WTC11 (cell line): ENCODE measurements at regions not wholly inside any gene's neighbourhood (a gene's known extent, or its start where the extent isn't known, plus 50 kb on each side); places are given as distances from the start of the nearest gene placed in this dataset.

ENCODE experiments used
- ATAC-seq: fragments of 200-7000 bp; cut with Tn5 transposase; 2 replicates; pipeline ENCODE4 v1.10.0; 2021; ENCODE audit warnings: mild to moderate bottlenecking, moderate library complexity
- CTCF ChIA-PET: fragments of 300-600 bp; sonication (Branson Sonifier 250); formaldehyde crosslinking; loops from one replicate; lab custom pipeline; 2021; ENCODE audit warnings: antibody characterized with exemption; lab: Charles Lee
- POLR2A ChIA-PET: fragments of 350-600 bp; sonication (Branson Sonifier 250); formaldehyde crosslinking; loops from one replicate; lab custom pipeline; 2021; ENCODE audit warnings: antibody characterized with exemption; lab: Charles Lee
- DNase-seq: peaks from one replicate; pipeline ENCODE4 v3.0.0; 2021; ENCODE audit warnings: low spot score
- H3K27ac Mint-ChIP-seq: 2 replicates; pipeline ENCODE4 v1.8.0; 2021; ENCODE audit warnings: mixed read lengths
- H3K27me3 Mint-ChIP-seq: 2 replicates; pipeline ENCODE4 v1.8.0; 2021; ENCODE audit warnings: low read depth, mild to moderate bottlenecking, moderate library complexity, mixed read lengths
- H3K36me3 Mint-ChIP-seq: 2 replicates; pipeline ENCODE4 v1.8.0; 2021; ENCODE audit warnings: mixed read lengths
- H3K4me1 Mint-ChIP-seq: 2 replicates; pipeline ENCODE4 v1.8.0; 2022; ENCODE audit warnings: mixed read lengths
- H3K4me3 Mint-ChIP-seq: 2 replicates; pipeline ENCODE4 v1.8.0; 2021; ENCODE audit warnings: mild to moderate bottlenecking, moderate library complexity, mixed read lengths
- H3K9me3 Mint-ChIP-seq: 2 replicates; pipeline ENCODE4 v1.8.0; 2021; ENCODE audit warnings: mixed read lengths
- ATF1 ChIP-seq: sonication (generic); formaldehyde crosslinking; IDR thresholded peaks from 2 replicates; pipeline ENCODE4 v1.8.1; 2023; ENCODE audit warnings: mild to moderate bottlenecking, moderate library complexity, missing genetic modification reagents
- CREM ChIP-seq: sonication (generic); formaldehyde crosslinking; IDR thresholded peaks from 2 replicates; pipeline ENCODE4 v1.8.1; 2022; ENCODE audit warnings: mild to moderate bottlenecking, missing genetic modification reagents, moderate library complexity
- ELF4 ChIP-seq: sonication (generic); formaldehyde crosslinking; IDR thresholded peaks from 2 replicates; pipeline ENCODE4 v1.8.1; 2022; ENCODE audit warnings: low read depth, mild to moderate bottlenecking, moderate library complexity, missing genetic modification reagents
- EMX1 ChIP-seq: fragments of 250-450 bp; sonication (Bioruptor Pico); IDR thresholded peaks from 2 replicates; pipeline ENCODE4 v1.8.0; 2021; ENCODE audit warnings: mild to moderate bottlenecking
- ESRRA ChIP-seq: sonication (generic); formaldehyde crosslinking; IDR thresholded peaks from 2 replicates; pipeline ENCODE4 v1.8.1; 2022; ENCODE audit warnings: mild to moderate bottlenecking, missing genetic modification reagents, borderline replicate concordance
- IRF2 ChIP-seq: sonication (generic); formaldehyde crosslinking; IDR thresholded peaks from 2 replicates; pipeline ENCODE4 v1.8.0; 2022; ENCODE audit warnings: low read depth, missing genetic modification reagents, borderline replicate concordance
- JAZF1 ChIP-seq: fragments of 250-450 bp; sonication (Bioruptor Pico); IDR thresholded peaks from 2 replicates; pipeline ENCODE4 v1.9.0; 2021; ENCODE audit warnings: moderate library complexity, mild to moderate bottlenecking, inconsistent platforms
- MYBL2 ChIP-seq: sonication (generic); formaldehyde crosslinking; IDR thresholded peaks from 2 replicates; pipeline ENCODE4 v1.8.1; 2023; ENCODE audit warnings: mild to moderate bottlenecking, moderate library complexity, missing genetic modification reagents
- SMAD3 ChIP-seq: sonication (generic); formaldehyde crosslinking; IDR thresholded peaks from 2 replicates; pipeline ENCODE4 v1.8.0; 2022; ENCODE audit warnings: missing genetic modification reagents, mild to moderate bottlenecking, borderline replicate concordance
- SMAD4 ChIP-seq: sonication (generic); formaldehyde crosslinking; IDR thresholded peaks from 2 replicates; pipeline ENCODE4 v1.8.0; 2022; ENCODE audit warnings: mild to moderate bottlenecking, missing genetic modification reagents
- SP1 ChIP-seq: sonication (generic); formaldehyde crosslinking; conservative IDR thresholded peaks from 2 replicates; pipeline ENCODE4 v1.8.1; 2022; ENCODE audit warnings: missing genetic modification reagents
- TEAD4 ChIP-seq: sonication (generic); formaldehyde crosslinking; IDR thresholded peaks from 2 replicates; pipeline ENCODE4 v1.8.0; 2022; ENCODE audit warnings: mild to moderate bottlenecking, missing genetic modification reagents
- TF ChIP-seq, protein P1 (sequence below): sonication (generic); formaldehyde crosslinking; IDR thresholded peaks from 2 replicates; pipeline ENCODE4 v1.8.1; 2022; ENCODE audit warnings: missing genetic modification reagents, borderline replicate concordance
- TF ChIP-seq, protein P2 (sequence below): sonication (generic); formaldehyde crosslinking; IDR thresholded peaks from 2 replicates; pipeline ENCODE4 v1.8.0; 2023; ENCODE audit warnings: missing genetic modification reagents, mild to moderate bottlenecking, borderline replicate concordance
- TF ChIP-seq, protein P3 (sequence below): sonication (generic); formaldehyde crosslinking; IDR thresholded peaks from 2 replicates; pipeline ENCODE4 v1.8.1; 2023; ENCODE audit warnings: mild to moderate bottlenecking, missing genetic modification reagents, moderate library complexity
- TF ChIP-seq, protein P4 (sequence below): fragments of 250-450 bp; sonication (Bioruptor Pico); conservative IDR thresholded peaks from 2 replicates; pipeline ENCODE4 v1.9.0; 2021; ENCODE audit warnings: mild to moderate bottlenecking
- TF ChIP-seq, protein P5 (sequence below): sonication (generic); formaldehyde crosslinking; IDR thresholded peaks from 2 replicates; pipeline ENCODE4 v1.8.0; 2023; ENCODE audit warnings: missing genetic modification reagents
- TF ChIP-seq, protein P6 (sequence below): sonication (generic); formaldehyde crosslinking; IDR thresholded peaks from 2 replicates; pipeline ENCODE4 v1.8.0; 2022; ENCODE audit warnings: mild to moderate bottlenecking, missing genetic modification reagents

DNA sequence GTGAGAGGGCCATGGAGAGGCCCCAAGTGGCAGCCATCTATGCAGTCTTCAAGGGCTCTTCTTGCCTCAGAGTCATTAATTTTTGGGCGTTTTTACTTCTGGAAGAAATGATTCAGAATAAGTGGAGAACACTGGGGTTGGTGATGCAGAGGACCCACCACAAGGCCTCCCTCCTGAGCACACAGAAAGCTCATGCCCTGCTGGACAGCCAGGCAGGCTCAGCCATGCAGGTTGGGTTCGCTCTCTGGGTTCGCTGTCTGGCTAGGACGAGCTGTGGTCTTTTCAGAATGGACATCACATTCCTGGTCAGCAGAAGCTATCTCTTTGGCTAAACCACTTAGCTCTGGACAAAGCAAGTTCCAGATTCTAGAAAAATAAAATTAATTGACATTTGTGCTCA, 480.8 kb downstream of the RPS24 start:
- Mint-ChIP-seq H3K36me3 (no peaks in the 10 kb centered on the region), H3K27ac (no peak overlapping the region), H3K4me3 (no peak overlapping the region), H3K27me3 (no peaks in the 10 kb centered on the region; the same call in 1 of the 2 replicates), H3K9me3 (no peaks in the 10 kb centered on the region), H3K4me1 (no peaks in the 10 kb centered on the region)
- DNase-seq = no peak
- no peak for TF ChIP-seq ATF1 (CRISPR knock-in tag)
- TF ChIP-seq, protein P1, sequence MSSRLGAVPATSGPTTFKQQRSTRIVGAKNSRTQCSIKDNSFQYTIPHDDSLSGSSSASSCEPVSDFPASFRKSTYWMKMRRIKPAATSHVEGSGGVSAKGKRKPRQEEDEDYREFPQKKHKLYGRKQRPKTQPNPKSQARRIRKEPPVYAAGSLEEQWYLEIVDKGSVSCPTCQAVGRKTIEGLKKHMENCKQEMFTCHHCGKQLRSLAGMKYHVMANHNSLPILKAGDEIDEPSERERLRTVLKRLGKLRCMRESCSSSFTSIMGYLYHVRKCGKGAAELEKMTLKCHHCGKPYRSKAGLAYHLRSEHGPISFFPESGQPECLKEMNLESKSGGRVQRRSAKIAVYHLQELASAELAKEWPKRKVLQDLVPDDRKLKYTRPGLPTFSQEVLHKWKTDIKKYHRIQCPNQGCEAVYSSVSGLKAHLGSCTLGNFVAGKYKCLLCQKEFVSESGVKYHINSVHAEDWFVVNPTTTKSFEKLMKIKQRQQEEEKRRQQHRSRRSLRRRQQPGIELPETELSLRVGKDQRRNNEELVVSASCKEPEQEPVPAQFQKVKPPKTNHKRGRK (CRISPR knock-in tag) = no peak
- TF ChIP-seq EMX1 (CRISPR knock-in tag) = no peak
- TF ChIP-seq SMAD4 (CRISPR knock-in tag) = no peak
- TF ChIP-seq, protein P2, sequence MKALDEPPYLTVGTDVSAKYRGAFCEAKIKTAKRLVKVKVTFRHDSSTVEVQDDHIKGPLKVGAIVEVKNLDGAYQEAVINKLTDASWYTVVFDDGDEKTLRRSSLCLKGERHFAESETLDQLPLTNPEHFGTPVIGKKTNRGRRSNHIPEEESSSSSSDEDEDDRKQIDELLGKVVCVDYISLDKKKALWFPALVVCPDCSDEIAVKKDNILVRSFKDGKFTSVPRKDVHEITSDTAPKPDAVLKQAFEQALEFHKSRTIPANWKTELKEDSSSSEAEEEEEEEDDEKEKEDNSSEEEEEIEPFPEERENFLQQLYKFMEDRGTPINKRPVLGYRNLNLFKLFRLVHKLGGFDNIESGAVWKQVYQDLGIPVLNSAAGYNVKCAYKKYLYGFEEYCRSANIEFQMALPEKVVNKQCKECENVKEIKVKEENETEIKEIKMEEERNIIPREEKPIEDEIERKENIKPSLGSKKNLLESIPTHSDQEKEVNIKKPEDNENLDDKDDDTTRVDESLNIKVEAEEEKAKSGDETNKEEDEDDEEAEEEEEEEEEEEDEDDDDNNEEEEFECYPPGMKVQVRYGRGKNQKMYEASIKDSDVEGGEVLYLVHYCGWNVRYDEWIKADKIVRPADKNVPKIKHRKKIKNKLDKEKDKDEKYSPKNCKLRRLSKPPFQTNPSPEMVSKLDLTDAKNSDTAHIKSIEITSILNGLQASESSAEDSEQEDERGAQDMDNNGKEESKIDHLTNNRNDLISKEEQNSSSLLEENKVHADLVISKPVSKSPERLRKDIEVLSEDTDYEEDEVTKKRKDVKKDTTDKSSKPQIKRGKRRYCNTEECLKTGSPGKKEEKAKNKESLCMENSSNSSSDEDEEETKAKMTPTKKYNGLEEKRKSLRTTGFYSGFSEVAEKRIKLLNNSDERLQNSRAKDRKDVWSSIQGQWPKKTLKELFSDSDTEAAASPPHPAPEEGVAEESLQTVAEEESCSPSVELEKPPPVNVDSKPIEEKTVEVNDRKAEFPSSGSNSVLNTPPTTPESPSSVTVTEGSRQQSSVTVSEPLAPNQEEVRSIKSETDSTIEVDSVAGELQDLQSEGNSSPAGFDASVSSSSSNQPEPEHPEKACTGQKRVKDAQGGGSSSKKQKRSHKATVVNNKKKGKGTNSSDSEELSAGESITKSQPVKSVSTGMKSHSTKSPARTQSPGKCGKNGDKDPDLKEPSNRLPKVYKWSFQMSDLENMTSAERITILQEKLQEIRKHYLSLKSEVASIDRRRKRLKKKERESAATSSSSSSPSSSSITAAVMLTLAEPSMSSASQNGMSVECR (CRISPR knock-in tag) = no peak
- TF ChIP-seq, protein P3, sequence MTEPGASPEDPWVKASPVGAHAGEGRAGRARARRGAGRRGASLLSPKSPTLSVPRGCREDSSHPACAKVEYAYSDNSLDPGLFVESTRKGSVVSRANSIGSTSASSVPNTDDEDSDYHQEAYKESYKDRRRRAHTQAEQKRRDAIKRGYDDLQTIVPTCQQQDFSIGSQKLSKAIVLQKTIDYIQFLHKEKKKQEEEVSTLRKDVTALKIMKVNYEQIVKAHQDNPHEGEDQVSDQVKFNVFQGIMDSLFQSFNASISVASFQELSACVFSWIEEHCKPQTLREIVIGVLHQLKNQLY (CRISPR knock-in tag) = no peak
- TF ChIP-seq JAZF1 (CRISPR knock-in tag) = no peak
- TF ChIP-seq, protein P4, sequence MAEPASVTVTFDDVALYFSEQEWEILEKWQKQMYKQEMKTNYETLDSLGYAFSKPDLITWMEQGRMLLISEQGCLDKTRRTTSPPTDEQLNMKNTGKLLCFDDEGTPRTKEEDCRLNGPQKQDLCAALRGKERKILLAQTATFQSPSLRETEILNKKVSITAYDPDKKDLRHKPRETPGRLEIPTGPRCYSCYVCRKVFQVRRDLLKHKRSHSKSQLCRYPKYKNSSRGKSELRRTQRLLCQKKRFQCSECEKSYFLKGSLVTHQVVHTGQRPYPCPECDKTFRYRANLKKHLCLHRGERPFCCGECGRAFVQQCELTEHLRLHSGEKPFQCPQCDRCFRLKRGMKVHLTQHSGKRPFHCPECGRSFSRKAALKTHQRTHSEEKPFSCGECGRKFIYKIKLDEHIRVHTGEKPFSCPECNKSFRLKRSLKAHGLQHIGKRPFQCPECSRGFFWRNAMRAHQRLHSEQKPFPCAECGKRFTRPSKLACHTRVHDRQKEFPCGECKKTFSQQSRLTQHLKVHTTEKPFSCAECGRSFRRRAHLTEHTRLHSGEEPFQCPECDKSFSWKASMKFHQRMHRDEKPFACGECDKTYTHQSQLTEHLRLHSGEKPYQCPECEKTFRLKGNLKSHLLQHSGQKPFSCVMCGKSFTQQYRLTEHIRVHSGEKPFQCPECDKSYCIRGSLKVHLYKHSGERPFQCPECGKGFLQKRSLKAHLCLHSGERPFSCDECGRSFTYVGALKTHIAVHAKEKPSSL (CRISPR knock-in tag) = no peak
- TF ChIP-seq, protein P5, sequence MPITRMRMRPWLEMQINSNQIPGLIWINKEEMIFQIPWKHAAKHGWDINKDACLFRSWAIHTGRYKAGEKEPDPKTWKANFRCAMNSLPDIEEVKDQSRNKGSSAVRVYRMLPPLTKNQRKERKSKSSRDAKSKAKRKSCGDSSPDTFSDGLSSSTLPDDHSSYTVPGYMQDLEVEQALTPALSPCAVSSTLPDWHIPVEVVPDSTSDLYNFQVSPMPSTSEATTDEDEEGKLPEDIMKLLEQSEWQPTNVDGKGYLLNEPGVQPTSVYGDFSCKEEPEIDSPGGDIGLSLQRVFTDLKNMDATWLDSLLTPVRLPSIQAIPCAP (CRISPR knock-in tag) = no peak
- no peak for TF ChIP-seq SP1 (CRISPR knock-in tag)
- TF ChIP-seq ELF4 (CRISPR knock-in tag) = no peak
- TF ChIP-seq IRF2 (CRISPR knock-in tag) = no peak
- TF ChIP-seq CREM (CRISPR knock-in tag) = no peak
- no peak for TF ChIP-seq MYBL2 (CRISPR knock-in tag)
- TF ChIP-seq ESRRA (CRISPR knock-in tag) = no peak
- TF ChIP-seq SMAD3 (CRISPR knock-in tag) = no peak
- TF ChIP-seq TEAD4 (CRISPR knock-in tag) = no peak
- TF ChIP-seq, protein P6, sequence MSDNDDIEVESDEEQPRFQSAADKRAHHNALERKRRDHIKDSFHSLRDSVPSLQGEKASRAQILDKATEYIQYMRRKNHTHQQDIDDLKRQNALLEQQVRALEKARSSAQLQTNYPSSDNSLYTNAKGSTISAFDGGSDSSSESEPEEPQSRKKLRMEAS (CRISPR knock-in tag) = no peak
- ChIA-PET POLR2A (no interaction called here), CTCF (interaction anchor here (0.7 kb wide), 1 partner anchor 77 kb away, joined by 3 read pairs; no protein-coding TSS in a partner anchor)
- ATAC-seq = no peak
